ENCODE measurements at regions not wholly inside any gene's neighbourhood (a gene's known extent, or its start where the extent isn't known, plus 50 kb on each side); places are given as distances from the start of the nearest gene placed in this dataset.

GRCh38 chr5:128800377-128800776, 164.9 kb upstream of the SLC27A6 start:
- no peak for ATAC-seq
- no peak for DNase-seq (ENCODE audit: low read depth, low spot score)
- H3K27ac ChIP-seq (ENCODE audit: low read length): no peak overlapping the region
- TF ChIP-seq POLR2AphosphoS5 (IDR thresholded peaks at IDR 0.05; ENCODE audit: low read depth, low read length) (no peak), TCF7L2 (IDR thresholded peaks at IDR 0.05; ENCODE audit: low read depth, low read length) (no peak), REST (IDR thresholded peaks at IDR 0.05; ENCODE audit: insufficient read depth in 1 of 2, low read depth in 2 of 2, low read length in 1 of 2) (no peak), SIN3A (IDR thresholded peaks at IDR 0.05; ENCODE audit: borderline replicate concordance, insufficient read depth, low read depth, low read length) (no peak), CTCF (IDR thresholded peaks at IDR 0.05) (no peak)
- no peaks in the 10 kb centered on the region for H3K36me3 ChIP-seq (ENCODE audit: control insufficient read depth, insufficient read depth, low read length)
- in situ Hi-C loops (cut with HindIII; ENCODE audit: low pct_unique_long_range_greater_than_20kb, low sequenced_read_pairs) (no loop called here), intact Hi-C loops (cut with micrococcal nuclease; ENCODE audit: unreplicated experiment) (no loop called here)
- H3K4me3 ChIP-seq (ENCODE audit: low read depth in 2 of 2, low read length in 2 of 2): no peak overlapping the region
- H3K27me3 ChIP-seq (ENCODE audit: control insufficient read depth, insufficient read depth, low read length): no peaks in the 10 kb centered on the region
- H3K9me3 ChIP-seq (ENCODE audit: control insufficient read depth, insufficient read depth, low read depth, low read length): no peaks in the 10 kb centered on the region
- ChIA-PET CTCF (no interaction called here), POLR2A (no interaction called here)
- no TSS peak for BruUV-seq (replicated peaks)
- H3K4me1 ChIP-seq (ENCODE audit: control insufficient read depth, insufficient read depth, low read length): no peaks in the 10 kb centered on the region

- Histone ChIP-seq H3K4me3 (ENCODE audit: low read depth in 2 of 2, low read length in 2 of 2) (no peak overlapping the region), H3K27me3 (ENCODE audit: control insufficient read depth, insufficient read depth, low read length) (no peaks in the 10 kb centered on the region), H3K27ac (ENCODE audit: low read length) (no peak overlapping the region), H3K36me3 (ENCODE audit: control insufficient read depth, insufficient read depth, low read length) (no peaks in the 10 kb centered on the region), H3K4me1 (ENCODE audit: control insufficient read depth, insufficient read depth, low read length) (no peaks in the 10 kb centered on the region), H3K9me3 (ENCODE audit: control insufficient read depth, insufficient read depth, low read depth, low read length) (no peaks in the 10 kb centered on the region; the same call in 1 of the 2 replicates)
- no peak for TF ChIP-seq SIN3A (IDR thresholded peaks at IDR 0.05; ENCODE audit: borderline replicate concordance, insufficient read depth, low read depth, low read length)
- TF ChIP-seq POLR2AphosphoS5 (IDR thresholded peaks at IDR 0.05; ENCODE audit: low read depth, low read length): no peak
- TF ChIP-seq TCF7L2 (IDR thresholded peaks at IDR 0.05; ENCODE audit: low read depth, low read length): no peak
- no peak for TF ChIP-seq REST (IDR thresholded peaks at IDR 0.05; ENCODE audit: insufficient read depth in 1 of 2, low read depth in 2 of 2, low read length in 1 of 2)
- TF ChIP-seq CTCF (IDR thresholded peaks at IDR 0.05): no peak
- CTCF ChIA-PET: no interaction called here
- DNase-seq (ENCODE audit: low read depth, low spot score) (no peak), ATAC-seq (no peak)
- in situ Hi-C loops (cut with HindIII; ENCODE audit: low pct_unique_long_range_greater_than_20kb, low sequenced_read_pairs) (no loop called here), intact Hi-C loops (cut with micrococcal nuclease; ENCODE audit: unreplicated experiment) (no loop called here)
- no TSS peak for BruUV-seq (replicated peaks)
- POLR2A ChIA-PET: no interaction called here
These were observed 151.8 kb upstream of the SLC27A6 start for GRCh38 chr5:128813317-128814070.
